Keratinocyte (primary cell): ENCODE measurements at regions not wholly inside any gene's neighbourhood (a gene's known extent, or its start where the extent isn't known, plus 50 kb on each side); places are given as distances from the start of the nearest gene placed in this dataset.

Experiments used
- DNase-seq: peaks from one replicate; pipeline ENCODE4 v3.0.0-alpha.2; 2011; ENCODE audit warnings: low read depth, missing footprints, low spot score
- FAIRE-seq: peaks from 2 replicates; lab custom pipeline; 2011; peaks lifted over from hg19 to GRCh38; lab: Jason Lieb, UNC
- H2AFZ ChIP-seq: 2 replicates; pipeline ENCODE4 v1.6.0; 2012; ENCODE audit warnings: low read length, control low read depth, inconsistent platforms; ENCODE audit not compliant: control insufficient read depth
- H3K27ac ChIP-seq: 2 replicates; pipeline ENCODE4 v1.5.1; 2011; ENCODE audit warnings: low read length; ENCODE audit not compliant: control insufficient read depth, insufficient read depth
- H3K27me3 ChIP-seq: 3 replicates; pipeline ENCODE4 v1.6.0; 2011; ENCODE audit warnings: low read length; ENCODE audit not compliant: control insufficient read depth, insufficient read depth; ENCODE audit errors: extremely low read depth
- H3K36me3 ChIP-seq, 2 experiments: 2 replicates in 1 of 2; 3 replicates in 1 of 2; pipeline ENCODE4 v1.5.1; 2011; ENCODE audit warnings: low read length in 2 of 2, mild to moderate bottlenecking in 1 of 2; ENCODE audit not compliant: control insufficient read depth in 2 of 2, insufficient read depth in 2 of 2; ENCODE audit errors: extremely low read depth in 1 of 2
- H3K4me1 ChIP-seq: 3 replicates; pipeline ENCODE4 v1.5.1; 2011; ENCODE audit warnings: low read length; ENCODE audit not compliant: control insufficient read depth, insufficient read depth; ENCODE audit errors: extremely low read depth
- H3K4me2 ChIP-seq: 3 replicates; pipeline ENCODE4 v1.6.0; 2011; ENCODE audit warnings: low read depth, low read length; ENCODE audit not compliant: control insufficient read depth, insufficient read depth; ENCODE audit errors: extremely low read depth
- H3K4me3 ChIP-seq, 3 experiments: fragments of 200-600 bp in 1 of 3; sonication (generic) in 1 of 3; 2 replicates in 2 of 3; 3 replicates in 1 of 3; pipeline ENCODE4 v1.5.1; 2011 to 2016; ENCODE audit warnings: low read length in 3 of 3, mild to moderate bottlenecking in 3 of 3, control low read depth in 2 of 3, inconsistent platforms in 1 of 3, low read depth in 1 of 3, mixed read lengths in 1 of 3, mixed run types in 1 of 3, moderate library complexity in 1 of 3; ENCODE audit not compliant: control insufficient read depth in 2 of 3, insufficient read depth in 2 of 3; ENCODE audit errors: extremely low read depth in 1 of 3
- H3K79me2 ChIP-seq: 2 replicates; pipeline ENCODE4 v1.6.0; 2012; ENCODE audit warnings: low read length; ENCODE audit not compliant: control insufficient read depth, insufficient read depth
- H3K9ac ChIP-seq: 3 replicates; pipeline ENCODE4 v1.6.0; 2011; ENCODE audit warnings: low read length; ENCODE audit not compliant: control insufficient read depth, insufficient read depth; ENCODE audit errors: extremely low read depth
- H3K9me1 ChIP-seq: 3 replicates; pipeline ENCODE4 v1.6.0; 2011; ENCODE audit warnings: low read length; ENCODE audit not compliant: control insufficient read depth, insufficient read depth; ENCODE audit errors: extremely low read depth
- H3K9me3 ChIP-seq: 2 replicates; pipeline ENCODE4 v1.5.1; 2012; ENCODE audit warnings: low read depth, low read length; ENCODE audit not compliant: control insufficient read depth
- H4K20me1 ChIP-seq: 3 replicates; pipeline ENCODE4 v1.6.0; 2011; ENCODE audit warnings: low read length; ENCODE audit not compliant: control insufficient read depth, insufficient read depth; ENCODE audit errors: extremely low read depth
- EZH2 ChIP-seq: IDR thresholded peaks from one replicate; pipeline ENCODE4 v1.6.1; 2012; ENCODE audit warnings: inconsistent platforms, mild to moderate bottlenecking, low read length, moderate library complexity
- dilution Hi-C: fragments of 300-500 bp; cut with MboI; formaldehyde crosslinking; loops from one replicate; pipeline ENCODE4 v1.7.0; 2020; ENCODE audit warnings: low sequenced_read_pairs; ENCODE audit not compliant: extremely low pct_ligation_motif_present
- TF ChIP-seq, protein P1 (sequence below), 3 experiments: IDR thresholded peaks in 1 of 3; conservative IDR thresholded peaks in 1 of 3; optimal IDR thresholded peaks in 1 of 3; 2 replicates in 2 of 3; 3 replicates in 1 of 3; pipeline versions ENCODE3 to v1.5.1; 2011; ENCODE audit warnings: low read length in 3 of 3, mild to moderate bottlenecking in 3 of 3, moderate library complexity in 2 of 3, control low read depth in 1 of 3, inconsistent platforms in 1 of 3; ENCODE audit not compliant: insufficient read depth in 2 of 3; ENCODE audit errors: extremely low read depth in 1 of 3

DNA sequence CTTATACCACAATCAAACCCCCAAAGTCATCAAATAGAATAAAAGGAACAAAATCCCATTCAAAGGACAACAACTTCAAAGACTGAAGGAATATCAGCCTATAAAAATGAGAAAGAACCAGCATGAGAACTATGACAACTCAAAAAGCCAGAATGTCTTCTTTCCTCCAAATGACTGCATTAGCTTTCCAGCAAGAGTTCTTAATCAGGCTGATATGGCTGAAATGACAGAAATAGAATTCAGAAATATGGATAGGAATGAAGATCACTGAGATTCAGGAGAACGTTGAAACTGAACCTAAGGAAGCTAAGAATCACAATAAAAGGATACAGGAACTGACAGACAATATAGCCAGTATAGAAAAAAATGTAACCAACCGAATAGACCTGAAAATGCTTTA, 109.5 kb downstream of the SINHCAF start:
- peaks cover 8% of the 10 kb centered on the region for H3K4me1 ChIP-seq
- no peak overlapping the region for H3K4me3 ChIP-seq
- peaks cover 24% of the 10 kb centered on the region for H3K27me3 ChIP-seq
- dilution Hi-C loops = no loop called here
- no peak for FAIRE-seq
- no peak overlapping the region for H3K9ac ChIP-seq
- no peak for TF ChIP-seq EZH2
- TF ChIP-seq, protein P1, sequence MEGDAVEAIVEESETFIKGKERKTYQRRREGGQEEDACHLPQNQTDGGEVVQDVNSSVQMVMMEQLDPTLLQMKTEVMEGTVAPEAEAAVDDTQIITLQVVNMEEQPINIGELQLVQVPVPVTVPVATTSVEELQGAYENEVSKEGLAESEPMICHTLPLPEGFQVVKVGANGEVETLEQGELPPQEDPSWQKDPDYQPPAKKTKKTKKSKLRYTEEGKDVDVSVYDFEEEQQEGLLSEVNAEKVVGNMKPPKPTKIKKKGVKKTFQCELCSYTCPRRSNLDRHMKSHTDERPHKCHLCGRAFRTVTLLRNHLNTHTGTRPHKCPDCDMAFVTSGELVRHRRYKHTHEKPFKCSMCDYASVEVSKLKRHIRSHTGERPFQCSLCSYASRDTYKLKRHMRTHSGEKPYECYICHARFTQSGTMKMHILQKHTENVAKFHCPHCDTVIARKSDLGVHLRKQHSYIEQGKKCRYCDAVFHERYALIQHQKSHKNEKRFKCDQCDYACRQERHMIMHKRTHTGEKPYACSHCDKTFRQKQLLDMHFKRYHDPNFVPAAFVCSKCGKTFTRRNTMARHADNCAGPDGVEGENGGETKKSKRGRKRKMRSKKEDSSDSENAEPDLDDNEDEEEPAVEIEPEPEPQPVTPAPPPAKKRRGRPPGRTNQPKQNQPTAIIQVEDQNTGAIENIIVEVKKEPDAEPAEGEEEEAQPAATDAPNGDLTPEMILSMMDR (optimal IDR thresholded peaks at IDR 0.05 in 1 of 3, IDR thresholded peaks at IDR 0.05 in 1 of 3, conservative IDR thresholded peaks at IDR 0.05 in 1 of 3; ENCODE audit: extremely low read depth in 1 of 3, insufficient read depth in 2 of 3, low read length in 3 of 3) = no peak
- H3K9me3 ChIP-seq = no peaks in the 10 kb centered on the region
- H3K27ac ChIP-seq = no peak overlapping the region
- no peaks in the 10 kb centered on the region for H3K36me3 ChIP-seq
- H3K4me2 ChIP-seq = no peak overlapping the region
- DNase-seq = no peak
- H3K79me2 ChIP-seq = no peaks in the 10 kb centered on the region
- H4K20me1 ChIP-seq = no peaks in the 10 kb centered on the region
- H3K9me1 ChIP-seq = no peaks in the 10 kb centered on the region
- H2AFZ ChIP-seq = no peak overlapping the region

GRCh38 chr12:31217356-31218130, 108.4 kb downstream of the SINHCAF start:
- dilution Hi-C loops = no loop called here
- DNase-seq (no peak), FAIRE-seq (no peak)
- H3K36me3 ChIP-seq = no peaks in the 10 kb centered on the region
- no peaks in the 10 kb centered on the region for H3K9me1 ChIP-seq
- H3K9me3 ChIP-seq = no peaks in the 10 kb centered on the region
- TF ChIP-seq, protein P1 (optimal IDR thresholded peaks at IDR 0.05 in 1 of 3, IDR thresholded peaks at IDR 0.05 in 1 of 3, conservative IDR thresholded peaks at IDR 0.05 in 1 of 3; ENCODE audit: extremely low read depth in 1 of 3, insufficient read depth in 2 of 3, low read length in 3 of 3) = no peak
- no peak overlapping the region for H3K27ac ChIP-seq
- peaks cover 8% of the 10 kb centered on the region for H3K4me1 ChIP-seq
- no peaks in the 10 kb centered on the region for H3K79me2 ChIP-seq
- H3K9ac ChIP-seq = no peak overlapping the region
- peaks cover 24% of the 10 kb centered on the region for H3K27me3 ChIP-seq
- no peak overlapping the region for H3K4me2 ChIP-seq
- no peaks in the 10 kb centered on the region for H4K20me1 ChIP-seq
- no peak overlapping the region for H3K4me3 ChIP-seq
- H2AFZ ChIP-seq = no peak overlapping the region
